ENCODE measurements at regions not wholly inside any gene's neighbourhood (a gene's known extent, or its start where the extent isn't known, plus 50 kb on each side); places are given as distances from the start of the nearest gene placed in this dataset.

DNA sequence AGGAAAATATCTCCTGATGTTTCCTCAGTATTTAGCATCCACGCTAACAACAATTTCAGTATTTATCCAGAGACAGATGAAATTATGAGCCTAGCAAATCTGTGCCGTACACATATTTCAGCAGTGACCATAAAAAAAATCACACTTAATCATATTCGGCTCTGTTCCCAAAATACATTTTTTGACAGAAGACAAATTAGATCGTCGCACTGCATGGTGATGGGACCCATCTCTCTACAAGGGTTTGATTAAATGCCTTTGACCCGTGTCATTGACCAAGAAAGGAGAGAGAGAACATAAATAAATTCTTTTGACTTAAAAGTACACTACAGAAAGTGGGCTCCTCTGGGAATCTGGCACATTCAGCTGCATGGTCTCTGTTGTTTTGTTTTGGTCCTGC lies 215.3 kb upstream of the SEMA6D start:
- no peak for DNase-seq

DNA sequence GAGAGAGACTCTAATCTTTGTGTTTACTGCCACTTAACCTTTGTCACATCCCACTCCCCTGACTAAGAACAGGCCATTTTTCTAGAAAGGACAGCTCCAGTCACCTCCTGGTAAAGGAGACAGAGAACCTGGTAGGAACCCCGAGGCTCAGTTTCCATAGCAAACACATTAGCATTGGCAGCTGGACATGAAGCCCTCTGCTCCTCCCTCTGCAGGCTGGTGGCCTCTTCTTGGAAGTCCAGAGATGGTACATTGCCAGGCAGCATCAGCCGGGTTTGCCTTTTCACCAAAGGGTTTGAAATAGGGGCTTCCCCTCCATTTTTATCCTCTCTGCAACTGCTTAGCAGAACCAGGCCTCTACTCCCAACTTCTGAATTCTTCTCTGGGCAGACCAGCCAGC lies 213.4 kb upstream of the SEMA6D start:
- DNase-seq: no peak

DNA sequence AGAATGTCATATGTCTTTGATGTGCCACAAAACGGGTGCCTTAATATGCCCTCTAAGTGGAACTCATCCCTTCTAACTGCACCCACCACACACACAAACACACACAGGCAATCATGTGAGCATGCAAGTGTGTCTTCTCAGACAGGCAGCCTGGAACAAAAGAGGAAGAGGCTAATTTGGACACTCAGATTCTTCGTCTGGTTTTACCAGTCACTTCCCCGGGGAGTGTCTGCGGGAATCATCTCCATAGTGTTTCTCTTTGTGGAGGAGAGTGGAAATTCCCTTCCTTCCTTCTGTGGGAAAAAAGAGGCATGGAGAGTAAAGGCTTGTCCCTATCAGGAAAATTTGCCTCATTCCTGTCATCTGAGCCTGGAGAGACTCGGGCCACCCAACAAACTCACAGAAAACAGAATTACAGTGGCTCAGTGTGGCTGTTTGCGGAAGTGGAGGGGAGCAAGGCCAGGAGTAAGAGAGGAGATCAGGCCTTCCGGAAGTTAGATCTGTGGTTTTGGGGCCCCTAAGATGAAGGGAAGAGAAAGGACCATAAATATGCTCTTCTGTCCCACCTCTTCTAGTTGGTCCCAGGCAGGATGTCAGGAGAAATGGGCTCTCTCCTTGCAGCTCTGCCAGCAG lies 212.6 kb upstream of the SEMA6D start:
- DNase-seq: no peak

DNA sequence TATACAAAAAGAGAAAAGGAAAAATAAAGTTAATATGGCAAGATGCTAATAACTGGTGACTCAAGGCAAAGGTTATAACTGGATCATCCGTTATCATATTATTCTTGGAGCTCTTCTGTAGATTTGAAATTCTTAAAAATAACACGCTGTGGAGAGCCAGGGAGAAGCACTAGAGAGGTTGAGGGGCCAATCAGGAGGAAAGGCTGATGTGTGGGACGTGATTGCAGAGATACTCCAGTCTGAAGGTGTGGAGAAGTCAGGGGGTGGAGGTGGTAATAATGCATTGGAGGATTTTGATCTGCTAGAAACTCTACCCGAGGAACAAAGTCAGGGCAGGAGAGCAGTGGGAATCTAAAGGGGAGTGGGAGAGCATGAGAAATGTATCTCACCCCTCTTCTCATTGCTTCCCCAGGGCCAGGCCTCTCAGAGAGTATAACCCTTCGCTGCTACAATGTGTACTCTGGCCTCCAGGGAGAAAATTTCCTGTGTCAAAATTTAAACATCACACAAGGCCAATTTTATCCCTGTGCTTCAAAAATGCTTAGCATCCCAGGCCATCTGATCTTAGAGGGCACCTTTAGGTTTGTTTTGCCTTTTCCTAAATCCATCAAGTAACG lies 211.5 kb upstream of the SEMA6D start:
- no peak for DNase-seq

DNA sequence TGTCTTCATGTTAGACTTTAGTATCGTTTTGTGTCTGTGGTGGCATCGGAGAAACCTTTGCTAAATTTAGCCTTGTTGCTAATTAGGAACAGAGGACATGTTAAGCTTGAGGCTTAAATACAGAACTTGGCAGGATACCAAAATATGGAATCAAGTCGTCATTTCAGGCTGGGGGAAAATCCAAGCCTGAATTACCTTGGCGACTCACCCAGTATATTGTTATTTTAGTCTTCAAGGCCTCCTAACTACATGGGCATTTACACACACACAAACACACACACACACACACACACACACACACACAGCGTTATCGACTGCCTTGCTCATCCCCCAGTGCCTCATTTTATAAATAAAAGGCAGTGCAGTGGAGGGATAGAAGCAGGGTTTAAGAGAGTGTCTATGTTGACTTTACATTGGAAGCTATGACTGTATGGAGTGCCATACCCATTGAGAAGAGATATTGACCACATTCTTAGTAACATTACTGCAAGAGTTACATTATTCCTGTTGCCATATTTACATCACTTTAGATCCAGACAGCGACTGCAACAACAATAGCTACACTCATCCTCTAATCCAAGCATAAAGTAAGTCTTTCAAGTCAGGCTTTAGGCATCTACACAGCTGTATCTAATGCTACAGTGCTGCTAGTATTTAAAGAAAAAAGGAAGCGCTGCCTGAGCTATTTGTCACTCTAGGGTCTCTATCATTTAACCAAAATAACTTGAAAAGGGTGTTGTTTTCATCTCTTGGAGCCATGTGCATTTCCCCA lies 210.8 kb upstream of the SEMA6D start:
- no peak for DNase-seq

DNA sequence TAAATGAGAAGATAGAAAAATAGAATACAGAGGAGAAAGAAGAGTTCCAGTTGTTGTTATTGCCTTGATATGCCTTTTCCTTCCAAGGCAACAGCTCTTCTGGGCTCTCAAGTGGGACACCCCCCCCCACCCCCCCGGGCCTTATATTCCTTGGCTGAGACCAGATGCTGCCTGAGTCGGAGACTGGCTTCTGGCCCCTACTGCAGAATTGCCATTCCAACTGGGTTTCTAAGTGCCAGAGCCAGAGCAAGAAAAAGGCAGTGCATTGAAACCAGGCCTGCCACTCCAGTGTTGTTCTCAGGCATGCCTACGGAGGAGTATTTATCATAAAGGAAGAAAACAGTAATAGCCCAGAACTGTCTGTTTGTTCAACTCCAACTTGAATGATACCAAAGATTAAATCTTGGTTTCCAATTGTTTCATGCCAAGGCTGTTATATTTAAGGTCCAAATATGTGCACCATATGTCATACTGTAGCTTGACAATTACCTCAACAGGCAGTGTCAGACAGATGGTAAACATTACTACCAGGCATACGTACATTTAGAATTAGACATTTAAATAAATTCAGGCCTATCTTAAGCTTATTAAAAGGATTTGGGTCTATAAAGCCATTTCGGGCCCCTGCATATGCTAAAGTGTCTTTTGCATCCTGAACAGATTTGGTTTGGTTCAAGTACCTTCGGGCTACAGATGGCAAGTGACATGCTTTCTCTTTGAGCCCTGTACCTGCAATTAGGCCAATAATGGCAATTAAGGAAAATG lies 209.9 kb upstream of the SEMA6D start:
- no peak for DNase-seq

DNA sequence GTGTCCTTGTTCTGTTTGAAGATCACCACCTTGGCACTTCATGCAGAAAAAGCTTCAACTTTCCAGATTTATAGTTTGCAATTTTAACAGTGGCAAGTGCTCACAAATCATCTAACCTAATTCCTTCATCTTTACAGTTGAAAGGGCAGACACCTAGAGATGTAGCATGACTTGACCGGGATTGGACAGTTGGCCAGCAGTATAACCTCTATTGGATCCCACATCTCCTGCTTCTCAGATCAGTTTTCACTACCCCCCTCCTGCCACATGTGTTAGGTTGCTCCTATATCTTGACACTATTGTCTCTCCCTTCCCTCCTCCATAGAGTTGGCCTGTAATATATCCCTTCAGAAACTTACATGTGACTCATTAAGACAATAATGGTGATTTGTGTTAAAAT lies 206.0 kb upstream of the SEMA6D start:
- no peak for DNase-seq

DNA sequence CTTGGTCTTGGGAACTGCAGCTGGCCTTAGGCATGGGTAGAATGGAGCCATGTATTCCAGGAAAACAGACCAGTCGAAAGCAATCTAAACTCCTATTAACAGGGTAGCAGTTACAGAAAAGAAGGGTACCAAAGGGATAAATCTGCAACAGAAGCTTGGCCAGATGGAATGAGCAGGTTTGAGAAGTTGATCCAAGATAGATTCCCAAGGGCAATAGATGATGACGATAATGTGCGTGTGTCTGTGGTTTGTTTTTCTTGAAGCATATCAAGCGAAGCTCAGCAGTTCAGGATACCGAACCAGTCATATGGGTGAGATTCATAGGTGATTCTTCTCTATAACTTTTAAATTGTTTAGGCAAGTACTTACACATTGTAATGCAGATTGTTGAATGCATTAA lies 203.8 kb upstream of the SEMA6D start:
- DNase-seq: no peak

DNA sequence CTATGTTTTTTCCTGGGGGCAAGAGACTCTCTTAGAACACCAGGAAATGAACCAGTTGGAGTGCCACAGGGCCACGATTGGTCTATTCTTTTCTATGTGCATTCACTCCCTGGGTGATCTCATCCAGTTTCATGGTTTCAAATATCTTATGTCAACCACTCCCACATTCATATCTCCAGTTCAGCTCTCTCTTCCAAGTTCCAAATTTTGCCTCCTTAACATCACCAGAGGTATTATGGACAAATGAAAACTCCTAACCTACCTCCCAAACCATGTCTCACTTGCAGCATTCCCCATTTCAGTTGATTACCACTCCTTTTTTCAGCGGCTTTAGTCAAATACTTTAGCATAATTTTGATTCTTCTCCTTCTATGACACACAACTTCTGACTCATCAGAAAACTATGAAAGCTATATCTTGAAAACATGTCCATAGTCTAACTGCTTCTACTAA lies 203.1 kb upstream of the SEMA6D start:
- no peak for DNase-seq

DNA sequence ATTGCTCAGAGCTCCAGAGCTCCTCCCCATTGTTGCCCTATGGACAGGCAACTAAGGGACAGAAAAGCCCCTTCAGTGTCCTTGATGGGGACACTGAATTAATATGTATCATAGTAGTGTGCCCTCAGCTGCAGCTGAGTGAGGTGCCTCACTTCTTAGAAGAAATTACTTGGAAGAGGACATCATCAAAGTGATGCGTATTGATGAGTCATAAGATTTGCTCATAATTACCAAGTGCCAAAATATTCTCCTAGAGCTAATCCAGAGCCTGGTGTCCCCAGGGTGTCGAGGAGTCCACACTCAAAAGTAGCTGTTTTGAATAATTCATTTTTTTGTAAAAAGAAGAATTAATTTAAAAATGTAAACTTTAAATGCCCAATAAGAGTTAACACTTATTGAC lies 200.7 kb upstream of the SEMA6D start:
- DNase-seq: no peak

DNA sequence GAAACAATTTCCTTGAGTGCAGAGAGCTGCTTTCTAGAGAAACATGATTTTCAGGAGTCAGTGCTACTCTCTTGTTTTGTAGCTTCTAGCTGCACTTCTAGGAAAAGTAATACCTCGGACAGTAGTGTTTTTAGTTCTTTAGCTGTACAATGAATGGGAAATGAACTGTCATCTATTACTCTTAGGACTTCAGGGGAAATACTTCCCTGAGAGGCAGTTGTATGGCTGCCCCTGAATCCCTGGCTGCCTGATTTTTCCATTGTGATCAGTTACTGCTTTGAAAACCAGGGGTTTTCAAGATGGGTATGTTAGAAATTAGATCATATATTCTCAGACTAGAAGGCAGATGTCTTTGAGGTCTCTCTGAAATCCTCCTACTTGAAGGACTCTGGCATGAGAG lies 200.3 kb upstream of the SEMA6D start:
- DNase-seq: no peak

DNA sequence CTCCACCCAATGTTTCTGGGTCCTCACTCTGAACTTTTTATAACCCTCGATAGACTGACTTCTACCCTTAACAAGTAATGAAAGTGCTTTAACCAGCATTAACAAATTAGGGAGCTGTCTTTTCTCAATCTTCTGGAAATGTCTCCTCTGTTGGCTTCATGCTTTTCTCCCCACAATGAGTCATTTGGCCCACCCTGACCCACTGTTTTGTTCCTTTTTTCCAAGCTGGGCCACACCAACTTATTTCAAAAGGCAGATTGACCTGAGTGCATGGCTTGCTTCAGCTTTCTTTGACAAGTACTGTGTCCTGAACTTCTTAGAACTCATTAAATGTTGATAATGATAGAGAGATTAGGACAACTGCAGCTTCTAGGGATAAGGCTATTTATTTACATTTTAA lies 199.6 kb upstream of the SEMA6D start:
- no peak for DNase-seq

DNA sequence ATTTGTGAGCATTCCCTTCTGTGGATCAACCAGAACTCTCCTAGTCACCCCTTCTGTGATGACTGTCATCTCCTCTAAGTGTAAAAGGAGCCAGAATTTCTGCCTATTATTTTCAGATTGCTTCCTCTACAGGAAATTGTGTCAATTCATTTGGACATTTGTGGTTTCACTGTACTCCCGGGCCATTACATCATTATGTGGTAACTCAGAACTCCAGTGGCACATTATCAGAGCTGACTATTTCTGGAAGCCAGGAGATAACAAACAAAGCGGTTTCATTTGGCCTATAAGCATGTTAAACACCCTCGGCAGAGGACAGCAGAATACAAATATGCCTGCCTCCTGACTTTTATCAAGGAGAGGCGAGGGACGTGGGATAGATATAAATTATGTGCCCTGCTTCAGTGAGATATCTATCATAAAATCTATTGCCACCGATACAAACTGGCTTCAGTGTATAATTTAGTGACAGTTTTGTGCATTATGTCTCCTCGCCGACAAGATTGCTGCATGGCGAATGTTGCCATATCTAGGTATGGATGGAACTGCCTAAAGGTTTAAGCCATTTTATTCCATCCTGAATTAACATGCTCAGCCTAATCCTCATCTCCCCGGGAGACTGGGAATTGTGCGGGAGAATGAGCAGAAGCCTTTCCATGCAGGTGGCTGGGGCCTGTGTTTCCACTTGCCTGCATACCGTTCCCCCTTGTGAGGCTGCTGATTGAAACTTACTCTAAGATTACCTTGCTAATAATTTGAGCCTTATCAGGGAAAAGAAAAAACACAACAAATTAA lies 193.4 kb upstream of the SEMA6D start:
- no peak for DNase-seq

DNA sequence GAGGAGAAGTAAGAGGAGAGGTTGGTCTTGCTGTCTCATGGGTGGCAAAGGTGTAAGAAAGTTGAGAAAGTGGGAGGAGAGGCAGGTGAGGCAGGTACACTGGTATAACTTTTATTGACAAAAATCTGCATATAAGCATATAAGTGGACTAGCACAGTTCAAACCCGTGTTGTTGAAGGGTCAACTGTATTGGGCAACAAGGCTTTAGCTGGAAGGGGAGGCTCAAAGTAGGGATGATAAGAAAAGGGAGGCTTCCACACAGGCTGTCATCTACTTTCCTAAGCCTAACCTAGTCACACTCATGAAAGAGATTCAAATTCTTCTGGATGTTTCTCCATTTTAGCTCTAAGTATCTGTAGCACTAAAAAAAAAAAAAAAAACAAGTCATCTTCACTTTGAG lies 188.1 kb upstream of the SEMA6D start:
- no peak for DNase-seq

DNA sequence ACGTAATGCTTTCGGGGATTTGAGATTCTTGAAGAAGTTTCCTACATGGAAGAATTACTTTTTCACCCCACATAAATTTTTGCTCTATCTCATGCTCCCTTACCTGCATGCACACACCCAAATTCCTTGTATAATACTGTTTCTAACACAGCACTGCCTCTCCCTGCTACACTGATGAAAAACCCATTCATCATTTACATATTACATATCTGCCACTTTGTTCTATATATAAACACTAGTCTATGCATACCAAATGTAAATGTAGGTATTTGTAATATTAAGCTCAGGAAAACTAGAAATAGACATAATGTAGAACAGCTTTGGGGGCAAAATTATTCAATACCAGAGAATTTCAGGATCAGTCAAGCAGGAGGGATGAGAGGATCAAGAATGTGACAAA lies 182.6 kb upstream of the SEMA6D start:
- DNase-seq: no peak

DNA sequence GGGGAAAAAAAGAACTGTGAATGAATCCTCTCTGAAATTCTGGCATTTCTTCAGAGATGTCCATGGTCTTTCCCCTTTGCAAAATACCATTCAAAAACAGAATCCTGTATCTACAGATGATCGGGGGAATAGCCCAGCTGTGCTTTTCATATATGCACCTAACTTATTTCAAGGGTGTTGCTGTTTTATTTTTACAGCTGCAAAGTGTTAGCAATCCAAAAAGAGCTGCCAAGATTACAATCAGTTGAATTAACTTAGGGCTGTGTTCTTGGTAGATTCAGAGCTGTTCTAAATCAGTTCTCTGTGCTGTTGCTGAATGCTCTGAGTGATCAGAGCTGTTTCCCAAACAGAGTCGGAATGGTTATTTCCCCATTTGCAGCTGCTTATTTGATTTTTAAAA lies 175.7 kb upstream of the SEMA6D start:
- no peak for DNase-seq

DNA sequence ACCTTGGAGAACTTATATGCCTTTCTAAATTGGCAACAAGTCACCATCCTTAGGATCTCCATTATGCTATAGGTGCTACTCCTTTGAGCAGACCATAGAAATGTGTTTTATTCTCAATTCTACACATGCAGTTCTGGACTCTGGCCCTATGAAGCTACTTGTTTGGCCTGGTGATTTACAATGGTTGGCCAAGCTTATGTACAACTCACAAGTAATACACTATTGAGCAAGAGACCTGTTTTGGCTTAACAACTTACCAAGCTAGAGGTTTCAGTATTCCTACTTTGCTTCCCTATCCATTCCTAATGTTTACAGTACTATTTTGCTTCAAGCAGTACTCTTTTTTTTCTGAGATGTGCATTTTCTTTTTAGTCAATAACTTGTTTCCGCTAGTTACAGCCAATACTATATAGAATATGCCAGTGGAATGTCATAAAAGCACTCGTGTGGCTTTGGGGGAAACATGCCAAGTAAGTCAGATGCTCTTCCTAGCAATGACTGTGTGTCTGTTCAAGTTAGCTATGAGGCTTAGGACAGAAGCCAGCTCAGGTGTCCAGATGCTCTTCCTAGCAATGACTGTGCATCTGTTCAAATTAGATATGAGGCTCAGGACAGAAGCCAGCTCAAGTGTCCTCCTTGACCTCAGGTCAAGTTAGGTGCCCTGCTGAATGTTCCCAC lies 174.9 kb upstream of the SEMA6D start:
- no peak for DNase-seq

DNA sequence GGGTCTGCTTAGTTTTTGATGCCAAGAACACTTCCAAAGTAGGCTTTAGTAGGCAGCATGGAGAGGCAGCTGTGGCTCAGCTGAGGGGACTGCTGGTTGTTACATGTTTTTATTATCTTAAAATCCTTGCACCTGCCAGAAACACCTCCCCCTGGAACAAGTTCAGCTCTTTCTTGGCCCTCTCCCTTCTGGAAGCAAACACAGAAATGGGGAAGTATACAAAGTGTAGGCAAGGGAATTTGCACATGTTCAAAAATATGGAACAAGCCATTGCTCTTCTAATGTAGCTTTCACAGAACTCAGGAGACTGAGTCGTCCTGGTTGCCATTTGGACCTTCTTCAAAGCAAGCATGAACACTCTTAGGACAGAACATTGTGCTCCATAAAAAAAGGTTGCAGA lies 169.1 kb upstream of the SEMA6D start:
- no peak for DNase-seq

DNA sequence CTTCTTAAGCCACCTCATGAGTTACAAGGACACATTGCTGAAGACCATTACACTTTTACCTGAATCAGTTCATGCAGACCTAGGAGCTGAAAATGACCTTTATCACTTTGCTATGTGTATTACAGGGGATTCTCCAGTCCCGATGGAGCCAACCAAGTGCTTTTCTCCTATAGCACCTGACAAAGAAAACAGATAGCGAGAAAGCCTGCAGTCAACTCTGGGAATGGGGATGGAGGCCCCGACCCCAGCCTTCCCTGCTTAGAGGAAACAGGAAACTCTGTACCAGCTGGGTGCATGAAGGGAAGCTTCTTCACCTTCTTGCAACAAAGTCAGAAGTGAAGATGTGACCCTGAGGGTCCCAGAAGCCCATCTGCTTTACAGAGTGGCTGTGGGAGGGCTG lies 168.3 kb upstream of the SEMA6D start:
- DNase-seq: no peak

DNA sequence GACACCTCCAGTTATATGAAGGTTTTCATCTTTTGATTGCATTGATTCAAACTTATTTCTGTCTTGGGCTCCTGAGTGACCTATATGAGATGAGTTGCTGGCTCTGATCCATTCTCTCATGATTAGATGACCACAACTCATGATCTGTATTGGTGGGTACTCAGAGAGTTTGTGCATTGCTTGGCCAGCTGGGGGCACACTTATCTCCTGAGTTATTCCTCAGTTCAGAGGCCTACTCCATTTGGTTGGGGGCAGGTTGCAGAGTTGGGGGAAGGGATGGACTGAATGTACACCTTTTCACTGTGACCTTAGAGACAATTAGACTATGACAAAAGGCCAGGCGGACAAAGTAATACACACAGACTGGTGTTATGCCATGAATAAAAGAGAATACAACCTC lies 166.2 kb upstream of the SEMA6D start:
- DNase-seq: no peak

DNA sequence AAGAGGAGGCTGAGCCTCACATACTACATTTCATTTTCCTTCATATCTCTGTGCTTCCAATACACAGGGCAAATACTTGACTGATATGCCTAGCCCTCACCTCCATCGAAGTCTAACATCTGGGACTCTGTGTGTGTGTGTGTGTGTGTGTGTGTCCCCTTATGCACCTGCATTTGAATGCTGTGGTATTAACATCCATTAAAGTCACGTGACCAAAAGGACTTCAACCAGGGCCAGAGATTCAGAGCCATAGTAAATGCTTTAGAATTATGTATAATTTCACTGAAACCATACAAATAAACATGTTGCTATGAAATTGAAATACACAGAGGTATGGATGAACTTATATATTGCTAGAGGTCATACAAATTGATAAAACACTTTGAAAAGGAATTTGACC lies 165.8 kb upstream of the SEMA6D start:
- no peak for DNase-seq

DNA sequence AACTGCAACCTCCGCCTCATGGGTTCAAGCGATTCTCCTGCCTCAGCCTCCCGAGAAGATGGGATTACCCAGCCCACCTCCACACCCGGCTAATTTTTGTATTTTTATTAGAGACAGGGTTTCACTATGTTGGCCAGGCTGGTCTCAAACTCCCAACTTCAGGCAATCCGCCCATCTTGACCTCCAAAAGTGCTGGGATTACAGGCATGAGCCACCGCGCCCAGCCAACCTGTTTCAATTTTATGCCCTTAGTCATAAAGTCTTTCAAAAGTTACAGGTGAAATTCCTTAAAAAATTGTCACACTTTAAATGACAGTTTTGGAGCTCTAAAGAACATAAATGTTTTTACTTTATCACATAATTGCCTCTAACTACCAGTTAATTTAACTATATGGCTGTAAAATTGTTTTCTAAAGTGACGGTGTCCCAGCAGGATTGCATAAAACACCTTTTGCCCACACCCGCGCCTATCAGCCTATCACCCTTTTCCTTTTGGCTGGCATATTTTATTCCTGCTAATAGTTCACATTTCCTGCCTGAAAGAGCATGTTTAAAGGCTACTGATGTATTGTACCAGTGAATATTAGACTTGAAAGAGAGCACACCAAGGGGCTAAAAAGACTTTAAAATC lies 164.2 kb upstream of the SEMA6D start:
- DNase-seq: no peak
